ENCODE measurements at regions not wholly inside any gene's neighbourhood (a gene's known extent, or its start where the extent isn't known, plus 50 kb on each side); places are given as distances from the start of the nearest gene placed in this dataset.

DNA sequence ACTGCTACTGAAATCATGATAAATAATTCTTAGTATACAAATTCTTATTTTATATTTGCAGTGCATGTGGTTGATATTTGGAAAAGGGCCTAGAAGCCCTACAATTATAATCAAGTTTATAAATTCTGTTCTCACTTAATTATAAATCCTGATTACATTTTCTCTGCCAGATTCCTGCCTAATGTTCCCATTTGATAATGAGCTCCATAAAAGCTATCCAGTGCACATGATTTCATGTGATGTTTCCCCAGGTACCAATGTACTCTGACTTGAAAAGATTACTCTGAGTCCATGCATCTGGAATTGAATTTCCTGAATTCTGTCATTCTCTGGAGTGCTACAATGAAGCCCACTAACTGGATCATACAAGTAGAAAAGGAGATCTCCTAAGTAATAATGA is 292.2 kb downstream of the FRK start:
- Mint-ChIP-seq H3K27me3 (no peaks in the 10 kb centered on the region), H3K27ac (no peak overlapping the region), H3K4me3 (no peak overlapping the region), H3K9me3 (no peaks in the 10 kb centered on the region), H3K36me3 (ENCODE audit: low read depth) (no peaks in the 10 kb centered on the region), H3K4me1 (ENCODE audit: low read depth) (no peaks in the 10 kb centered on the region)
- intact Hi-C loops (cut with micrococcal nuclease) = no loop called here
- DNase-seq = no peak
- ATAC-seq = no peak
- POLR2A ChIA-PET = no interaction called here
- no peak for TF ChIP-seq CTCF (IDR thresholded peaks at IDR 0.05)
- CTCF ChIA-PET = no interaction called here

GRCh38 chr6:115767931-115768330 is 292.8 kb downstream of the FRK start:
- Mint-ChIP-seq H3K9me3 (peaks cover 1% of the 10 kb centered on the region), H3K4me1 (ENCODE audit: low read depth) (no peaks in the 10 kb centered on the region), H3K36me3 (ENCODE audit: low read depth) (no peaks in the 10 kb centered on the region), H3K27ac (no peak overlapping the region), H3K27me3 (no peaks in the 10 kb centered on the region), H3K4me3 (no peak overlapping the region)
- POLR2A ChIA-PET = no interaction called here
- no peak for TF ChIP-seq CTCF (IDR thresholded peaks at IDR 0.05)
- DNase-seq = no peak
- intact Hi-C loops (cut with micrococcal nuclease) = no loop called here
- CTCF ChIA-PET = no interaction called here
- ATAC-seq = no peak

DNA sequence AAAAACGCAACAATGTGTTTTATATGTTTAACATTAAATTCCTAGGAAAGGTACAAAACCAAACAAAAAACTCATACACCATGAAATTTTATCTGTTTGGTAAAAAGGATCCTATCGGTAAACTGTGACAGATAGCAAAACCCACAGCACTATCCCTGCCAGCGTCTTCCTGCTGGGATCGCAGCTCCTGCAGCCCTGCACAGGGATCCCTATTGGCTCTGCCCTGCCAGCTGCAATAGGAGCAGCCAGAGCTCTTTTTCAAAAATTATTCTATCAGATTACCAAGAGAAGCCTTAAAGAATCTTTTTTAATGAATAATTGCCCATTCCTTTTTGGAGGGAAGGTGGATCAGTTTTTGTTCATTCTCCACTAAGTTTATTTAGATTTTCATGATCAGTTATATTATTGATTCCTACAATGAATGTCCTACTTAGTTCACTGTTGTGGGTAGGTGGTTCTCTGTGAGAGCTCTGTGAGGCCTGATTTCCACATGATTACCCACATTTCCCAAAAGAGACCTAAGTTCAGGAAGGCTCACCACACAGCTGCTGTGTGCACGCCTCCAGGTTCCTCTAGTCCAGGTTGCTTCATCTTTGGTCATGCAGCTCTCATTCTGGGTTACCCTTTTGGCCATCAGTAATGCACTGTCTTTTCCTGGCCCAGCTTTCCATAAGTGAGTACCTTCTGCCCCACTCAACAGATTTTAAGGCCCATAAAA is 293.8 kb downstream of the FRK start:
- DNase-seq (no peak), ATAC-seq (no peak)
- intact Hi-C loops (cut with micrococcal nuclease) = no loop called here
- POLR2A ChIA-PET = no interaction called here
- H3K27ac Mint-ChIP-seq = no peak overlapping the region
- H3K9me3 Mint-ChIP-seq = peaks cover 1% of the 10 kb centered on the region
- no peaks in the 10 kb centered on the region for H3K36me3 Mint-ChIP-seq (ENCODE audit: low read depth)
- no peaks in the 10 kb centered on the region for H3K4me1 Mint-ChIP-seq (ENCODE audit: low read depth)
- no peak for TF ChIP-seq CTCF (IDR thresholded peaks at IDR 0.05)
- H3K27me3 Mint-ChIP-seq = no peaks in the 10 kb centered on the region
- H3K4me3 Mint-ChIP-seq = no peak overlapping the region
- CTCF ChIA-PET = no interaction called here

- Mint-ChIP-seq H3K4me1 (ENCODE audit: low read depth) (no peaks in the 10 kb centered on the region), H3K27ac (no peak overlapping the region), H3K4me3 (no peak overlapping the region), H3K27me3 (no peaks in the 10 kb centered on the region), H3K36me3 (ENCODE audit: low read depth) (no peaks in the 10 kb centered on the region), H3K9me3 (peaks cover 1% of the 10 kb centered on the region)
- DNase-seq = no peak
- CTCF ChIA-PET = no interaction called here
- intact Hi-C loops (cut with micrococcal nuclease) = no loop called here
- no peak for TF ChIP-seq CTCF (IDR thresholded peaks at IDR 0.05)
- POLR2A ChIA-PET = no interaction called here
- ATAC-seq = no peak
These were observed 294.7 kb downstream of the FRK start for GRCh38 chr6:115765966-115766365.

DNA sequence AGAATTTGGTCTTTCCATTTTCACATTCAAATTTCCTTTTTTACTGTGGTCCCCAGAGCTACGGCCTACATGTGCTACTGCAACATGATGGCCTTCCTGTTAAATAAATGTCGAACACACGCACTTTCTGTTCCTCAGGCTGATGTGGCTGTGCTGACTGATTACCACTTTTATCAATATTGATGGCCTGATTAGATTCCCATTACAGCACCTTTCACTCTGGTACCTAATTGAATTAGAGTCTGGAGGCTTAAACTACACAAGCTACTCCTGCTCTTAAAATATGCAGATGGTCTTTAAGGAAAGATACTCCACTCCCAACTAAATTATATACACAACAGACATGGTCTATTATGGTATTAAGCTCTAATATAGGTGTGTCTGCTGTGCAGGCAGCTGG is 301.6 kb downstream of the FRK start:
- TF ChIP-seq CTCF (IDR thresholded peaks at IDR 0.05) = no peak
- Mint-ChIP-seq H3K36me3 (ENCODE audit: low read depth) (no peaks in the 10 kb centered on the region), H3K27me3 (no peaks in the 10 kb centered on the region), H3K9me3 (peaks cover 1% of the 10 kb centered on the region), H3K27ac (no peak overlapping the region), H3K4me1 (ENCODE audit: low read depth) (no peaks in the 10 kb centered on the region), H3K4me3 (no peak overlapping the region)
- DNase-seq (no peak), ATAC-seq (no peak)
- ChIA-PET POLR2A (no interaction called here), CTCF (no interaction called here)
- intact Hi-C loops (cut with micrococcal nuclease) = no loop called here
